ENCODE measurements at regions not wholly inside any gene's neighbourhood (a gene's known extent, or its start where the extent isn't known, plus 50 kb on each side); places are given as distances from the start of the nearest gene placed in this dataset.

DNA sequence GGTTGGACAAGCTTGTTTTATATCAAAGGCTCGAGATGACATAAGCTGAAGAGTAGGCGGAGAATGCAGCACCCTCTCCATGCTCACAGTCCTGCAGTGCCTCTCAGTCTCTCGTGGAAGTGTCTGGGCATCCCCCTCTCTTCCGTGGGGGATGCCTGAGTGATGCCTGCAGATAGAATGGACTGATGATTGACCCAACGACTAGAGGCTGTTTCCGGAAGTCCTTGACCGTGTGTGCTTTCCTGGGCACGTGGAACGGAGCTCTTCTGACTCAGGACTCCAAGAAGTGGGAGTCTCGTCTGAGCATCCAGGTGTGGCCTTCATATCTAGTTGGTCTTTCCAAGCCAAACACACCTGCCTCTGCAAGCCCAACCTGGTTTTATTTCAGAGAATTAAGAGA lies 241.8 kb upstream of the IRX2 start:
- POLR2A ChIA-PET = no interaction called here
- 49% methylated on average over 10 of the region's 10 CpGs for WGBS (ENCODE audit: insufficient coverage, insufficient replicate concordance, low lambda C conversion rate, missing lambda C conversion rate)

More for the DNA sequence above, 241.8 kb upstream of the IRX2 start:
- no peak for FAIRE-seq
- no peak for TF ChIP-seq RELA (IDR thresholded peaks at IDR 0.05; ENCODE audit: borderline replicate concordance, partially characterized antibody)
- no peak for TF ChIP-seq SIX5 (IDR thresholded peaks at IDR 0.05; ENCODE audit: low read depth, low read length, severe bottlenecking)
- TF ChIP-seq, protein P1, sequence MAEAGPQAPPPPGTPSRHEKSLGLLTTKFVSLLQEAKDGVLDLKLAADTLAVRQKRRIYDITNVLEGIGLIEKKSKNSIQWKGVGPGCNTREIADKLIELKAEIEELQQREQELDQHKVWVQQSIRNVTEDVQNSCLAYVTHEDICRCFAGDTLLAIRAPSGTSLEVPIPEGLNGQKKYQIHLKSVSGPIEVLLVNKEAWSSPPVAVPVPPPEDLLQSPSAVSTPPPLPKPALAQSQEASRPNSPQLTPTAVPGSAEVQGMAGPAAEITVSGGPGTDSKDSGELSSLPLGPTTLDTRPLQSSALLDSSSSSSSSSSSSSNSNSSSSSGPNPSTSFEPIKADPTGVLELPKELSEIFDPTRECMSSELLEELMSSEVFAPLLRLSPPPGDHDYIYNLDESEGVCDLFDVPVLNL (IDR thresholded peaks at IDR 0.05; ENCODE audit: low read depth, low read length) = no peak
- TF ChIP-seq RAD51 (IDR thresholded peaks at IDR 0.05) = no peak
- TF ChIP-seq MYC (IDR thresholded peaks at IDR 0.05; ENCODE audit: insufficient read depth, insufficient read length, insufficient replicate concordance, low read length, severe bottlenecking) = no peak
- no peak for TF ChIP-seq NFYA (IDR thresholded peaks at IDR 0.05; ENCODE audit: borderline replicate concordance, low read depth, low read length)
- no peak for TF ChIP-seq KDM1A (IDR thresholded peaks at IDR 0.05; ENCODE audit: borderline replicate concordance)
- TF ChIP-seq SRF (IDR thresholded peaks at IDR 0.05; ENCODE audit: low read depth in 2 of 2, low read length in 2 of 2) = no peak
- TF ChIP-seq, protein P2, sequence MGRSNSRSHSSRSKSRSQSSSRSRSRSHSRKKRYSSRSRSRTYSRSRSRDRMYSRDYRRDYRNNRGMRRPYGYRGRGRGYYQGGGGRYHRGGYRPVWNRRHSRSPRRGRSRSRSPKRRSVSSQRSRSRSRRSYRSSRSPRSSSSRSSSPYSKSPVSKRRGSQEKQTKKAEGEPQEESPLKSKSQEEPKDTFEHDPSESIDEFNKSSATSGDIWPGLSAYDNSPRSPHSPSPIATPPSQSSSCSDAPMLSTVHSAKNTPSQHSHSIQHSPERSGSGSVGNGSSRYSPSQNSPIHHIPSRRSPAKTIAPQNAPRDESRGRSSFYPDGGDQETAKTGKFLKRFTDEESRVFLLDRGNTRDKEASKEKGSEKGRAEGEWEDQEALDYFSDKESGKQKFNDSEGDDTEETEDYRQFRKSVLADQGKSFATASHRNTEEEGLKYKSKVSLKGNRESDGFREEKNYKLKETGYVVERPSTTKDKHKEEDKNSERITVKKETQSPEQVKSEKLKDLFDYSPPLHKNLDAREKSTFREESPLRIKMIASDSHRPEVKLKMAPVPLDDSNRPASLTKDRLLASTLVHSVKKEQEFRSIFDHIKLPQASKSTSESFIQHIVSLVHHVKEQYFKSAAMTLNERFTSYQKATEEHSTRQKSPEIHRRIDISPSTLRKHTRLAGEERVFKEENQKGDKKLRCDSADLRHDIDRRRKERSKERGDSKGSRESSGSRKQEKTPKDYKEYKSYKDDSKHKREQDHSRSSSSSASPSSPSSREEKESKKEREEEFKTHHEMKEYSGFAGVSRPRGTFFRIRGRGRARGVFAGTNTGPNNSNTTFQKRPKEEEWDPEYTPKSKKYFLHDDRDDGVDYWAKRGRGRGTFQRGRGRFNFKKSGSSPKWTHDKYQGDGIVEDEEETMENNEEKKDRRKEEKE (IDR thresholded peaks at IDR 0.05) = no peak
- no peak for TF ChIP-seq ZBED1 (IDR thresholded peaks at IDR 0.05; ENCODE audit: borderline replicate concordance)
- no peak for TF ChIP-seq BRCA1 (IDR thresholded peaks at IDR 0.05; ENCODE audit: low read depth, low read length)
- no peak for TF ChIP-seq YY1 (IDR thresholded peaks at IDR 0.05; ENCODE audit: low read depth, low read length)
- TF ChIP-seq CEBPB (IDR thresholded peaks at IDR 0.05; ENCODE audit: borderline replicate concordance in 1 of 2, low read depth in 2 of 2, low read length in 2 of 2) = no peak
- SMC1A ChIA-PET (ENCODE audit: uncharacterized antibody, unreplicated experiment) = no interaction called here
- no peak for DNase-seq (ENCODE audit: low read depth, low spot score)
- no peaks in the 10 kb centered on the region for H3K79me2 ChIP-seq (ENCODE audit: control insufficient read depth, insufficient read depth, low read length)
- no peak overlapping the region for H3K9ac ChIP-seq (ENCODE audit: control insufficient read depth, insufficient read depth, low read length)
- H3K9me3 ChIP-seq (replicated peaks; ENCODE audit: control insufficient read depth, insufficient read depth, low read length) = no peaks in the 10 kb centered on the region; the same call in 2 of the 3 replicates
- CTCF ChIA-PET = no interaction called here
- no TSS peak for BruUV-seq (replicated peaks)
- no peaks in the 10 kb centered on the region for H3K36me3 ChIP-seq (ENCODE audit: control insufficient read depth in 2 of 2, insufficient read depth in 2 of 2, low read length in 1 of 2)
- H3K4me3 ChIP-seq = no peak overlapping the region
- H3K4me2 ChIP-seq (ENCODE audit: control insufficient read depth, insufficient read depth) = no peak overlapping the region
- no peaks in the 10 kb centered on the region for H3K27me3 ChIP-seq (replicated peaks in 1 of 2; ENCODE audit: control insufficient read depth in 2 of 2, insufficient read depth in 2 of 2, low read length in 1 of 2)
- no peak for ATAC-seq
- H3K4me1 ChIP-seq (ENCODE audit: control insufficient read depth, insufficient read depth, low read length) = no peaks in the 10 kb centered on the region
- no peak overlapping the region for H3K27ac ChIP-seq (ENCODE audit: control insufficient read depth, insufficient read depth)
- H2AFZ ChIP-seq (ENCODE audit: control insufficient read depth, low read depth, low read length) = no peak overlapping the region
- H4K20me1 ChIP-seq (ENCODE audit: control insufficient read depth, insufficient read depth) = no peaks in the 10 kb centered on the region
- RAD21 ChIA-PET (ENCODE audit: unreplicated experiment) = no interaction called here
- intact Hi-C loops (cut with micrococcal nuclease; ENCODE audit: unreplicated experiment) = no loop called here
- in situ Hi-C loops (cut with MboI) = no loop called here
